ENCODE measurements at regions not wholly inside any gene's neighbourhood (a gene's known extent, or its start where the extent isn't known, plus 50 kb on each side); places are given as distances from the start of the nearest gene placed in this dataset.

GRCh38 chr2:128618642-128619041 lies 300.0 kb upstream of the HS6ST1 start:
- no peaks in the 10 kb centered on the region for H3K27me3 ChIP-seq
- no peaks in the 10 kb centered on the region for H3K4me1 ChIP-seq
- H3K4me3 ChIP-seq (ENCODE audit: low read depth, low read length), result no peak overlapping the region
- DNase-seq, result no peak
- no peak for TF ChIP-seq CTCF (IDR thresholded peaks at IDR 0.05; ENCODE audit: low read depth, low read length)
- H3K36me3 ChIP-seq, result no peaks in the 10 kb centered on the region
- no peaks in the 10 kb centered on the region for H3K9me3 ChIP-seq

DNA sequence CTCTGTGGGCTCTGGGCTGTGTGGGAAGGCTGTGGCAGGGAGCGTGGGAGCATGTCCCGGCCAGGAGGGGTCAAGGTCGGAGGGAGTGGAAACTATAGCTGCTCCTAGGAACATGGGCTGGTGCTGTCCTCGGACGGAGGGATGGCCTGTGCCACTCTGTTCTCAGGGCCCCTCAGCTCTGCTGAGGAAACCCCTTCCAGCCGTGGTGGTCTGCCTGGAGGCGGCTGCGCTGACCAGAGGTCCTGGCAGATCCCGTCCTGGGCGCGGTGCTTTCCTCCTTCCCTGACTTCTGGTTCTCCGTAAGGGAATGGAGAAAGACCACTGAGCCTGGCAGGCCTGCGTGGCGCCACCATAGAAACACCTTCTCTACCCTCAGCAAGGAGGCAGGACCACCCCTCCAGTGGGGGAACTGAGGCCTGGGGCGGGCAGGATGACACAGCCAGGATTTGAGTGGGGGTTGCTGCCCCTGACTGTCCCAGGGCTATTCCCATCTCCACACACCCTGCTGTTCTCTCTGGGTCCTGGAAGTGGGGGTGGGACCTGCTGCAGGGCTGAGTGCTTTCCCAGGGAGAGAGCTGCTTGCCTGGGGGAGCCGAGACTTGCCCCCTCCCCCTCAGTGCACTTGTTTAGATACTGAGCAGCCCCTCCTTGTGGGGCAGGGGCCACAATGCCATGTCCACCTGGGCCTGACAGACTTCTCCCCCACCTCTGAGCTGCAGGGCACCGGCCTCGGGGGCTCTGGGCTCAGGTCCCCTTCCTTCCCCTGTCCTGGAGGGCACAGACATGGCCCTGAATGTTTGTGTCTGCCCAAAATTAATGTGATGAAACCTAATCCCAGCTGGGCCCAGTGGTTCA lies 301.0 kb upstream of the HS6ST1 start:
- no peak for TF ChIP-seq CTCF (IDR thresholded peaks at IDR 0.05; ENCODE audit: low read depth, low read length)
- H3K4me3 ChIP-seq (ENCODE audit: low read depth, low read length), result no peak overlapping the region
- no peak for DNase-seq
- no peaks in the 10 kb centered on the region for H3K4me1 ChIP-seq
- H3K36me3 ChIP-seq, result no peaks in the 10 kb centered on the region
- no peaks in the 10 kb centered on the region for H3K27me3 ChIP-seq
- no peaks in the 10 kb centered on the region for H3K9me3 ChIP-seq

DNA sequence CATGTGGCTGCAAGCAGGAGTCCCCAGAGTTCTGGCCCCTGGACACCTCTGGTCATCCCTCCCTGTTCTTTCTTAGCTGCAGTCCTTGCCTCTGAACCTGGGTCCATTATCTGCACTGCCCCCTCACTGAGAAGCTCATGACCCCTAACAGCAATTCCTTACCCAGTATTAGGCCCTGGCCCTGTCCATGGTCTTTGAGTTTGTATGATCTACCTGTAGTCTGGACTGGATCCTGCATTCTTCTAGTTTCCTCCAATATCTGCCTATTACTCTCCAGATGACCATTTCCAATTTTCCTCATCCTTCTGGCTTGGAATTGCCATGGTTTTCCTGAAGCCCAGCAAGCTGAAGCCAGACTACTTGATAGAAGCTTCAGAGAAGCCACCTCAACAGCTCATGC lies 302.4 kb upstream of the HS6ST1 start:
- no peak for DNase-seq
- Histone ChIP-seq H3K36me3 (no peaks in the 10 kb centered on the region), H3K4me3 (ENCODE audit: low read depth, low read length) (no peak overlapping the region), H3K9me3 (no peaks in the 10 kb centered on the region), H3K27me3 (no peaks in the 10 kb centered on the region), H3K4me1 (no peaks in the 10 kb centered on the region)
- TF ChIP-seq CTCF (IDR thresholded peaks at IDR 0.05; ENCODE audit: low read depth, low read length), result no peak

- no peak overlapping the region for H3K4me3 ChIP-seq (ENCODE audit: low read depth, low read length)
- no peaks in the 10 kb centered on the region for H3K4me1 ChIP-seq
- DNase-seq, result no peak
- no peaks in the 10 kb centered on the region for H3K27me3 ChIP-seq
- no peaks in the 10 kb centered on the region for H3K9me3 ChIP-seq
- no peaks in the 10 kb centered on the region for H3K36me3 ChIP-seq
- no peak for TF ChIP-seq CTCF (IDR thresholded peaks at IDR 0.05; ENCODE audit: low read depth, low read length)
Observed at GRCh38 chr2:128622371-128622770, 303.7 kb upstream of the HS6ST1 start.

- Histone ChIP-seq H3K27me3 (no peaks in the 10 kb centered on the region), H3K4me1 (no peaks in the 10 kb centered on the region), H3K36me3 (no peaks in the 10 kb centered on the region), H3K9me3 (no peaks in the 10 kb centered on the region), H3K4me3 (ENCODE audit: low read depth, low read length) (no peak overlapping the region)
- TF ChIP-seq CTCF (IDR thresholded peaks at IDR 0.05; ENCODE audit: low read depth, low read length), result no peak
- no peak for DNase-seq
Observed at GRCh38 chr2:128622955-128623620, 304.4 kb upstream of the HS6ST1 start.
